ENCODE measurements at regions not wholly inside any gene's neighbourhood (a gene's known extent, or its start where the extent isn't known, plus 50 kb on each side); places are given as distances from the start of the nearest gene placed in this dataset.

DNA sequence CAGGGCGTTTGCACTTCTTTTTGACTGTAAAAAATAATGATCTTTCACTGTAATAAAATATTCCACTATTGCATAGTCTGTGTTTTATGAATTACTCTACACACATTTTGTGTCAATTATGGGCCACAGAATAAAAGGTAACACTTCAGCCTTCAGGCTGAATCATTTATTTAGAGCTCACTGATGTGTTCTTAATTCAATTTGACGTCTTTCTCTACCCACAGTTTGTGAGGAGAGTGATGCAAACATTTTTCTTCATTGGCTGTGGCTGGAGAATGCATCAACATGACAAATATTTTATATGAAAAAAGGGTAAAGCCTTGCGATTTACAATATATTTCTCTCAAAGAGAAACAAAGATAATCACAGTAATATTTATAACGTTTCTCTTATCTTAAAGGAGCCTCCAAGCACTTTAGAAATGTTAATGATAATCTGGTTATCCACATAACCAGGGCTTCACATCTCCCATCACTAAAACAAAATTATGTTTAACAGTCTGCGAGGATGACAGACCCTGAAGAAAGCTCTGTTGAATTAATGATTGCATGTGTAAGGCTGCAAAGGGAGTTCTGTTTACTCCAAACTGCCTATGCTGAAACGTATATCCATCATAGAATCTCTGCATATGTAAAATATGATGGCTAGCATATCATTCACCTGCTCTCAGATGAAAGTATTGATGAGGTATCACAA is 951.3 kb downstream of the ZPLD1 start:
- no peak for DNase-seq

- no peak for DNase-seq
Measured at GRCh38 chr3:103388214-103388613, 953.4 kb downstream of the ZPLD1 start.

GRCh38 chr3:103389356-103389755 is 954.5 kb downstream of the ZPLD1 start:
- no peak for DNase-seq

GRCh38 chr3:103393395-103394186 is 958.8 kb downstream of the ZPLD1 start:
- no peak for DNase-seq

- no peak for DNase-seq
Measured at GRCh38 chr3:103403191-103403590, 968.4 kb downstream of the ZPLD1 start.

DNA sequence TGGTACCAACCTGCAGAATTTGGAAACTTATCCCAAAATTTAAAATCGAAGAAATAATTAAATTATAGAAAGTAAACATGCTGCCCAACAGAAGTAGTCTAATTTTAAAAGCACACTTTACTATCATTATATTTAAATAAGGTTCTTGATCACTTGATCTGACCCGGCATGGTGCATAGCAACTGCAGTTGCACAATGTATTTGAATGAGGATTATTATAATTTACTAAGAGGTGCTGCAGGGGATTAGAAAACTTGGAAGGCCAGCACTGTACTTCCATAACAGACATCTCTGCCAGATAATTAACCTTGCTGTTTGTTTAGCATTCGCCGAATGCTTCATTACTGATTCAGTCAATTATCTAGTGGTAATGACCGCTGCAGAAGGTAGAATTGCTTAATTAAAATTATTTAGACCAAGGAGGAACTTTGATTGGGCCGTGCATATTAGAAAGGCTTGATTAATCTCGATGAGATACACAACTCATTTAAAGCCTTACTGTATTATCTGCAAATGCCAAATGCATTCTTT is 971.6 kb downstream of the ZPLD1 start:
- DNase-seq = no peak

DNA sequence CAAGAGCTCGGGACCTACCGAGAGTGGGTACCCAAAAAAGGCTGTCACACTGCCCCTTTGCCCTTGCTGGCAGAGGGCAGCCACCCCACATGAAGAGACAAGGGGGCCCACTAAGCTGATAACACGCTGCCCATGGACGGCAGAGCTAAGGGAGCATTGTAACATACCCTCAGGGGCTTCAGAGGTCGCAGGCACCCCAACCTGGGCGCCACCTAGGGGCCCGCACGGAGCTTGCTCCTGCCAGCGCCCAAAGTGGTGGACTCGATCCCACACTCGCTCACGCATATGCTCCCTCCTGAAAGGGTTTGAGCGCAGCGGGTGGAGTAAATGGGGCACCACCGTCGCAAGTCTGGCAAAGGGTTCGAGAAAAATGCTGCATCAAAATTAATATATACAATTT is 975.4 kb downstream of the ZPLD1 start:
- DNase-seq = no peak

- no peak for DNase-seq
Measured at GRCh38 chr3:103421460-103421859, 986.6 kb downstream of the ZPLD1 start.

DNA sequence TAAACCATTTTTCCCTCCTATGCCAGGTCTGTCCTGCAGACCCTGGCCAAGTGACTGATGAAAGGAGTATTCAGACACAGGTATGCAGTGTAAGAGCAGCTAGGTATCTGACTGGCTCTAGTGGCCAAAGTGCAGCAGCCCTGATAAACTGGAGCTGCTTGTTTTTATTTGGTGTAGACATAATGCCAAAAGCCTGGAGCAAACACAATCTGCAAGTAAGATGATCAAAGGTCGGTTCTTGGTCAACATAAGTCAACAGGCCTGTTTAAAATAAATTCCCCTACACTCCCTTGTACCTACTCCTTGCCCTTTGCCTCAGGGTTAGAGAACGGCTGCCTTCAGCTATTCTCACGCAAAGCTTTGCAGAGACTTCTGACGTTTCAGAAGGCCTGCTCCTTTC is 1003.1 kb downstream of the ZPLD1 start:
- DNase-seq = no peak

GRCh38 chr3:103440539-103441203 is 1005.9 kb downstream of the ZPLD1 start:
- DNase-seq = no peak

DNA sequence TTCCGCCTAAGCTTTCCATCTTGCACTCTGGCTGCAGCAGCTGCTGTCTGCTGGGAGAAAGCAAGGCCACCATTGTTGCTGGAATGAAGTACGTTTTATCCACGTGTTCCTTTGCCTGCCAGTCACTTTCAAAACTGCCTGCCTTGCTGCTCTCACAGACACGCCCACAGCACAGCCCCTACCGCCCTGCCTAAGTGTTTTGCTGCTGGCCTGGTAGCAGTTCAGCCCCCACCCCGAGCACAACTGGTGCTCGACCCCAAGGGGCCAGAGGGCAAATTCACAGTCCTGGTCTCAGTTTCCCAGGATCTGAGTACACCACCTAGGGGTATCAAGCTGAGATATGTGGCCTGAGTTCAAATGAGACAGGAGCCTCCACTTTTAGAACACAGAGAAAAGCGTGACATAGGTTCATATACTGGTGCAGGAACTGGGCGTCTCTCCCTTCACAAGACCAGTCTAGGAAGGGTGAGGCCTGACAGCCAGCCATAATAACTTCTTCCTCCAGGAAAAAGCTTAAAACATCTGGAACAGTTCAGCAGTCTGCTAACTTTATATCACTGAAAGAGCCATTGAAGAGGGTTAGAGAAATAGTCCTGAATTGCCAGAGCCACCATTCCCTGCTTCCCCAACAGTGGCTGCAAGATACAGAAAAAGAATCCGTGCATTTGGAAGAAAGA is 1012.3 kb downstream of the ZPLD1 start:
- no peak for DNase-seq

DNA sequence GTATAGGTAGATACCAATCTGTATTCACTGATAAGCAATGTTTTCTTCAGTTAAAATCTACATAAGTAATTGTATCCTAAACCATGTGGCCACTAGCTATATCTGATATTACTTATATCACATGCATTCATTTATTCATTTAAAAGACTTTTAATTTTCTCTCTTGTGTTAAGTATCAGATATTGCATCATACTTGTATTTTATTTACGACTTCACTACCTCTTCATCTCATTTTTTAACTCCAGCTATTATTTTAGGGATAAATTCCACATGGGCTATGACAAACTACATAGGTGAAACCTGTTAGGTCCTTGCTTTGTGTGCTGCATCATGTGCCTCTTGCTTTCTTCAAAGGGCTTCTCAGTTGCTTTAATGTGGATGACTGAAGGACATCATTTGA is 1018.3 kb downstream of the ZPLD1 start:
- DNase-seq = no peak

GRCh38 chr3:103459815-103460214 is 1025.0 kb downstream of the ZPLD1 start:
- no peak for DNase-seq

DNA sequence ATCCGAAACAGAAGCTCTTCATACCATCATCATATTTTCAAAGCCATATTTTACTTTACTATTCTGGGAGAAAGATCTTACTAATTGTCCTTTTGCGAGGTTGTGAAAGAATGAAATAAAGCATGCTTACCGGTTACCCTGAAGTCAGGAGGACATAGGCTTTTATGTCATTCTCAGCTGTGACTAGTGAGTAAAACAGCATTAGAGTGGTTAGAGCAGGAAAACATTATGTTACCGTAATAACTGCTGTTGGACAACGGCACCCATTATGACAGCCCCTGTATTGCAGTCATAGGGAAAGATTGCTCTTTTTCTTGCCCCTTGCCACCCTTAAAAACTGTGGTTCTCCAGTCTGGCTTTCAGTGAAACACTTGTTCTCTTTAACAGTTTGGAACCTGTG is 1035.7 kb downstream of the ZPLD1 start:
- DNase-seq = no peak

GRCh38 chr3:103494011-103494410 is 1059.2 kb downstream of the ZPLD1 start:
- no peak for DNase-seq

GRCh38 chr3:103494512-103494911 is 1059.7 kb downstream of the ZPLD1 start:
- DNase-seq = no peak

DNA sequence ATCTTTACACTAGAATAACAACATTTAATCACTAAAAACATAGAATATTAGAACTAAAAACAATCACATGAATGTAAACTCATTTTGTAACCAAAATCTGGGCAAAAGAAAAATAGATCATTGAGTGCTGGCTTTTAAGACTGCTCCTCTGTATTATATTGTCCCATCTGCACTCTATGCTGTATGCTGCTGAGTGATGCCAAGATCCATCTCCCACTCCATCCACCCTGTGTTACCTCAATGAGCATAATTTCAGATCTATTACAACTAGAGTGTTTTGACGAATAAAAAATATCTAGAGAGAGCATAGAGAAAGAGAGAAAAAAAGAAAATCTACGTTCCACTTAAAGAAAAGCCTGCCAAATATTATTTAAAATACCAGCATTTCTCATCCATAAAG is 1060.4 kb downstream of the ZPLD1 start:
- DNase-seq = no peak

DNA sequence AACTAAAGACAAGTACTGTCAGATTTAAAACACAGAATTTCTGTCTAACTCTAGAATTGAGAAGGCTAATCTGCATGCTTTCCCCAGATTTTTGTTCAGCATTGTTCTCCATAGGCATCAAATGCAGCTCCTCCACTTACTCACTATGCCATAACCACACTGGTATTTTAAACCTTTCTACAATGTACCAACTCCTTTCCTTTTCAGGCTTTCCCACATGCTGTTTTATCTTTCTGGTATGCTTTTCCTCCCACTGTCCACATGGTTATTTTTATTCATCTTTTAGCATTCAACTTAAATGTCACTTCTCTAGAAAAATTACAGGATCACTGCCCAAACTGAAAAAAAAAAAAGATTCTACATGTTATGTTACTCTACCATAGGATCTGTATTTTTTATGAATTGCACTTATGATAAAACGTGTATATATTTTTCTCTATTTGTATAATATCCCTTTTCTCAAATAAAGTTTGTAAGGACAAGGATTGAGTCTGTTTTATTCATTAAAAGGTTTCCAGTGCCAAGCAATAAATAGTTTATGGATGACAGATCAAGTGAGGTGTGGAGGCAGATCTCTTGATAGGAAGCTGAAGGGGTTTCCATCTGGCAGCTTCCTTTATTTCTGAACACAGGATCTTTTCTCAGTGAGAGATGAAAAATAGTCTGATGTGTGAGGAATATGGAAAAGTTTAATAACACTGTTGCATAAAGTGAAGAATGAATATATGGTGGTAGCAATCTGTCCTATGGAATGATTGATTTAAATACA is 1064.5 kb downstream of the ZPLD1 start:
- no peak for DNase-seq

- DNase-seq = no peak
Measured at GRCh38 chr3:103499967-103500366, 1065.2 kb downstream of the ZPLD1 start.

GRCh38 chr3:103510760-103511159 is 1075.9 kb downstream of the ZPLD1 start:
- DNase-seq = no peak

DNA sequence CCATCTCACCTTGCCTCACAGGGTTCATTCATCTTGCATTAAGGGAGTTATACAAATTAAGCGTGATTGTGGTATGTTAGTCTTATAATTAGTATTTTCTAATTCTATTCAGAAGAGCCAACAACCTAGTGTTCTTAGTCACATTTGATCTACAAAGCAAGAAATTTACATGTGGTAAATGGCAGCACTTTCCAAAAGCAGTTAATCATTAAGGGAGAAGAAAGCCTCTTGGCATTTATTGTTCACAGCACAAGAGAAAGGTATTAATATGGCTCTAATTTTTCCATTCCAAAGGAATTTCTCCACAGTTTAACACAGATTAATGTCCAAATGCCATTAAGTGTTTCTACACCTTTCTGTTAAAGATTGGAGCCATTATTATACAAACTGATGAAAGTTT is 1077.1 kb downstream of the ZPLD1 start:
- DNase-seq = no peak

DNA sequence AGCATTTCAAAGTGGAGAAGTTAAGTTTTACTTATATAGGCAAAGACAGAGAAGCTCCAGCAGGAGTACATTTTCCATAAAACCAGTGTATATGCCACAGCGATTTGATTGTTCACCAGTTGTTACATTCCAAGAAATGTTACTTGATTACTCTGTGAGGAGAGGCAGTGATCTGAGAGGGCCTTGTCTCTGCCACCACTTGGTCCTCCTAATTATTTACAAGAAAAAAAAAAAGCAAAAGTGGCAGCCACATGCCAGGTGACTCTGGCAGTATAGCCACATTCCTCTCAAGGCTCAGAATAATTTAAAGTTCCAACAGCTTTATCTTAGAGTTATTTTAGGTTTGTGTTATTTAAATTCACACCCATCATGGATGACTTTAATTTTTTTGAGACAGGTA is 1077.8 kb downstream of the ZPLD1 start:
- DNase-seq = no peak

Measured in stimulated activated CD4-positive, alpha-beta T cell treated with anti-CD3 and anti-CD28 coated beads, Interleukin-4, amount 100 ng/mL, for 24 hours (primary cell).